SH-SY5Y (cell line): ENCODE measurements at regions not wholly inside any gene's neighbourhood (a gene's known extent, or its start where the extent isn't known, plus 50 kb on each side); places are given as distances from the start of the nearest gene placed in this dataset.

Source experiments
- GATA2 ChIP-seq: IDR thresholded peaks from 2 replicates; pipeline ENCODE4 v1.6.1; 2011; ENCODE audit warnings: mild to moderate bottlenecking, low read depth, low read length
- GATA3 ChIP-seq: IDR thresholded peaks from 2 replicates; pipeline ENCODE4 v1.6.1; 2011; ENCODE audit warnings: low read depth, mild to moderate bottlenecking, low read length, moderate library complexity

DNA sequence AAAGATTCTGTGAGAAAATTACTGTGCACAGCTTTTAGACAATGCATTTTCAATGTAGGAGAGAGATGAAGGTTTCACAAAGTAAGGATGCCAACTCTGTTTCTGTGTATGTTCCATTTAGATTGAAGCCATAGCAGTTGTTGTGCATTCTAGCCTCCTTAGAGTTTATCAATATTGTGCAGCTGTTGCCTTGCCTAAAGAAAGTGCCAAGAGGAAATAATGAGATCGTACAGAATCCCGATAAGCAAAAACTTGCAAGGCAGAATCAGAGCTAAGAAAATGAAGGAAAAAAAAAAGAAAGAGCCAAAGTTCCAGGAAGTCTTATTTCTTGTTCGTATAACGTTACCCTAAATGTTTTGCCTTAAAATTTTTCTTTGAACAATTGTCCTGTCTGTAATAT is 965.0 kb downstream of the DCDC2C start:
- TF ChIP-seq GATA2: no peak
- no peak for TF ChIP-seq GATA3

DNA sequence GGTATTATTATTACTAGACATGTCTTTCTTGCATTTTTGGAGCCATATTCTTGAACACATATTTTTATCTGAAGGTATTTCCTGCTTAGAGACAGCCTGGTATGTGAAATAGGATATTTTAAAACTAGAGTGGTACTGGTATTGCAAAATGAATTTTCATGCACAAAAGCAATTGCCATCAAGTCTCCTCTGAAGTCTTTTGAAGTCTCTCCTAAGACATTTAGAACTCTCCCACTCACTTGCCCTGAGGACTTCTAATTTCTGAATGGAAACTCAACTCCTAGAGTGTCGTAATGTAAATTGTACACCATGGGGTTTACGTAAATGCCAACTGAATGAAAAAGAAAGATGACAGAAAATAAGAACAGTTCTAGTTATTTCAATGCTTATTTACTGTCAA is 967.0 kb downstream of the DCDC2C start:
- TF ChIP-seq GATA3 (no peak), GATA2 (no peak)

DNA sequence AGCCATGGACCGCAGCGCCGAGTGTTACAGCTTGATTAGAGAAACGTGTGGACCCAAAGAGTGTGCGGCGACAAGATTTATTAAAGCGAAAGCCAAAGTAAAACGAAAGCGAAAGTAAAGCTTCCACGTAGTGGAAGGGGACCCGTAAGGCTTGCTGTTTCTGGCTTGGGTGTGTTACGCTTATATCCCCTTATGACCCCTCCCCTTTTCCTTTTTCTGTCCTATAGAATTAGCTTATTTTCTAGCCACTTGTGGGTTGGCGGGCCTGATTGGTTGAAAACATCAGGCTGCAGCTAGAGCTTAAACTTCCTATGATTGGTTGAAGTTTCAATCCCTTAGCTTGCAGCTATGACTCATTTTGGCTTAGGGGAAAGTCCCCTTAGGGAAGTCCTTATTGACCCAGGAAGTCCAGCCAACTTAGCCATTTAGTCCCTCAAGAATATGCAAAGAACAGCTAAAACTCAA is 969.7 kb downstream of the DCDC2C start:
- TF ChIP-seq GATA3 (no peak), GATA2 (no peak)

DNA sequence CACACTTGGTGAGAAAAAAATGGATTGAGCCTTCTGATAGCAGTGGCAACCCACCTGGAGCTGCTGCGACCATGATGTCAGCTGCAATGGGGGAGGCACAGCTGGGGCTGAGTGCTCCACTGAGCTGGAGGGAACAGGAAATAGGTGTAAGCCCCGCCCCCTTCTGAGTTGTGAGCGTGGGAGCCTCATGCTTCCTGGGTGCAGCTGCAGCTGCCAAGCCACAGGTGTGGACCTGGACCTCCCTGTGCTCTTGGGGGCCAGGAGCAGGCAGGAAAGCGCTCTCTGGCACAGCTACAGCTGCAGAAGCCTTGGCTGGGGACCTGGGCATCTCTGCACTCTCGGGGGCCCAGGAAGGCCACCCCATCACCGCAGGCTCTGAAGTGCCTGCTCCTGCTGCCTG is 970.6 kb downstream of the DCDC2C start:
- TF ChIP-seq GATA2: no peak
- TF ChIP-seq GATA3: no peak

DNA sequence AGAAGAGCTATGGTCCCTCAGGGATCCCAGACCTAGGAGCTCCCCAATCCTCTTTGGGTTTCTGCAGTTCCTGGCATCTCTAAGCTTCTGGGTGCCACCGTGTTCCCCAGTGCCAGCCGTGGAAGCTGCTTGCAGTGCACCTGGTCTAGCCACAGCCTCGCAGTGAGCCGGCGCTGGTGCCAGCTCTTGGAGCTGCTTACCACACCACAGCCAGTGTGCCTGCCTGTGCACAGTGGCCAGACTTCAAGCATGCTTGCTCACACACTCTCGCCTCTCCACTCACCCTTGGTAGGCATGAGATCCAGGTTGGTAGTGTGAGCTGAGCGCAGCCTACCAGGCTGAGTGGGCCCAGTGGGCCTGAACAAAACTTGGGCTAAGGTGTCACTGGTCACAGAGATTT is 971.9 kb downstream of the DCDC2C start:
- TF ChIP-seq GATA2 (no peak), GATA3 (no peak)

DNA sequence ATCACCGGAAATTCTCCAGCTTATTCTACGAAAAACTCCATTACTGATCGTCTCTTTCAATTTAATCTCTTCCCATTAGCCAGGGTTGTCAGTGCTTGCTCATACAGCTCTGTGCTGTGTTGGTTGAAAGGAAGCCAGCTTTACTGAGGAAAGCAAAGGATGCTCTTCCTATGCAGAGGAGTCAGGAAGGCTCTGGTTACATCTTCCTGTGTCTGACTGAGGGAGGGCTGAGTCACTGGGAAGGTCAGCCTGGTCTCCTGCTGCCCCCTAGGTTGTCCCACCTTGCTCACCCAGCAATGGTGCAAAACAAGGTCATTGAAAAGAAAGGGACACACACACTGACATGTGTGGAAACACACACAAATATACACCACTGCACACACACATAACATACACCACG is 975.6 kb downstream of the DCDC2C start:
- TF ChIP-seq GATA2 (no peak), GATA3 (no peak)

DNA sequence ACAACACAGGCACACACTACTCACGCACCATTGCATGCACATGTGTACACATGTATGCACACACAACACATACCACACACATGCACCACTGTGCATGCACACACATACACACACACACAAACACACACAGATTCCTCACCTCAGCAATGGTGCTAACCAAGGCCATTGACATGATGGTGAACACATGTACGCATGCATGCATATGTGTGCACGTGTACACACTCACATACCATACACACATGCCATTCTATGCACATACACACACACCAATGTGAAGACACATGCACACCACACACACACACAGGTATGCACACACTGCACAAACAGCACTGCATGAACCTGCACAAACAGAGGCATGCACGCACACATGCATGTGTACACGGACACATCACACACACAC is 976.0 kb downstream of the DCDC2C start:
- TF ChIP-seq GATA2 (no peak), GATA3 (no peak)

DNA sequence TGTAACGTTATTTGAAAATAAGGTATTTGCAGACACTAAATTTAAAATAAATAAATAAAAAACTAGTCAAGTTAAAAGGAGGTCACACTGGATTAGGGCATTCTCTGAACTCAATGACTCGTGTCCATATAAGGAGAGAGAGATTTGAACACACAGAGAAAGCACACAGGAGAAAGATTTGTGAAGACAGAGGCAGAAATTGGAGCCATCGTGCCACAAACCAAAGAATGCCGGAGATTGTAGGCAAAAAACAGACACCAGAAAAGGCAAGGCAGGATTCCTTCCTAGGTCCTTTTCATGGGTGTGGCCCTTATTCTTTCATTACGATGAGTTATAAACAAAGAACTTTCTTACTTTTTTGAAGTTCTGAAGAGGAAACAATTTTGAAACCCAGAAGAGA is 981.5 kb downstream of the DCDC2C start:
- TF ChIP-seq GATA3 (no peak), GATA2 (no peak)

DNA sequence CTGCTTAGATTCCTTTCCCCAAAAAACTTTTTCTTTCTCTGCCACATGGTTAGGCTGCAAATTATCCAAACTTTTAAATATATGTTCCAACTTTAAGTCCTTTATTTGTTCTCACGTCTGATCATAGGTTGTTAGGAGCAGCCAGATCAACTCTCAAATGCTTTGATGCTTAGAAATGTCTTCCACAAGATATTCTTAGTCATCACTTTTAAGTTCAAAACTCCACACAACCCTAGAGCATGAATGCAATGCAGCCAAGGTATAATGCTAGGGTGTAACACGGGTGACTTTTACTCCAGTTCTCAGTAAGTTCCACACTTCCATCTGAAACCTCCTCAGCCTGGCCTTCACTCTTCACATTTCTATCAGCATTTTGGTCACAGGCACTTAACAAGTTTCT is 987.5 kb downstream of the DCDC2C start:
- no peak for TF ChIP-seq GATA3
- TF ChIP-seq GATA2: no peak

DNA sequence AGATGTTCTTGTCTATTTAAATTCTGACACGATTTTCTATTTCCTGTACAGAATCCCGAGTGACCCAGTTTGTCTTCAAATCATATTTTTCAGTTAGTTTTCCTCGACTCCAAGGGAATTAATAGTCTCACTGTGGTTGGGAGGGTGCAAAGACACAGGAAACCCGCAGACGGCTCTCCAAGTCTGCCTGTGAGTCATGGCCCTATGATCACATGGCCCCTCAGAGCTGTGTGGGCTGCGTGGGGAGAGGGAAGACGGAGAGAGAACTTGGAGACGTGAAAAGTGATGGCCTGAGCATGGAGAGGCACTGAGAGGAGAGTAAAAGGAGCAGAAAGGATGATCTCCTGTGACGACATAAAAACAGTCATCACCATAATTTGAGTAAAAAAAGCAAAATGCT is 989.9 kb downstream of the DCDC2C start:
- TF ChIP-seq GATA3 (no peak), GATA2 (no peak)

DNA sequence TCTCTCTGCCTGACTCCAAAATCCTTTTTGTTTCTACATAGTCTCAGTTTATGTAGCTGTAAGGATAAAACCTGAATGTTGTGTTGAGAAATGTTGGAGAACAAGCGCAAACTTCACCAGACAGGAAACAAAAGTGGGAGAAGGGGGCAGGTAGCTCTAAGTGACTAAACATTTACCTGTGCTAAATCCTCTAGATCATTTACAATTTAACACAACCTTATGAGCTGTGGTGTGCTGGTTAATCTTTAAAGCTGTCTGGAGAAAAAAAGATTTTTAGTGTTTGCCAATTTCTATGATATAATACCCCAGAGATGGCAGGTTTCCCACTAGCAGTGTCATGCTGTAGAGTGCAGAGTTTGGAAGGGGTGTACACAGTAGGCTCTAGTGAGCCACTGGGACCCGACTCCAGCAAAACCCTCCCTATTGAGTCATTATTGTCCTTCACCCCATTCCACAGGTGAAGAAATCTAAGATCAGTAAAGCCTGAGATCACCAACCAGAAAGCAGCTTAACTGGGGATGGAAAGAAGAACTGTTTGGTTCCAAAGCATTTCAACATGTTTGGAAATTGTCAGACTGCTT is 992.0 kb downstream of the DCDC2C start:
- TF ChIP-seq GATA2 (no peak), GATA3 (no peak)

DNA sequence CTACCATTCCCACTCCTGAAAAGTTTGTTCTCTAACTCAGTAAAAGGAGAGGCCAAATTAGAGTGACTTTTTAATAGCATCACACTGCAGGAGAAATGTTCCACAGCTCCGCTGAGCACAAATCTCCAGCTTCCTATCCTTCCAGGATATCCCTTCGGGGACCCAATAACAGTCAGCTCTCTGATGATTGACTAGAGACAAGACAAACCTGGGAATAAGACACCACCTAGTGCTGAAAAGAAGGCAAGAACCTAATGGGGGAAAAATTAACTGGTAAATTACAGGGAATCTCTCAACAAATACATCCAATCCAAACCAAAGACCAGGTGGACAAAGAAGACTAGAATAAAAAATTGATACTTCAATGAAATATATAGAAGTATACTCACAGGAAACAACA is 977.1 kb upstream of the SOX11 start:
- TF ChIP-seq GATA3 (no peak), GATA2 (no peak)

DNA sequence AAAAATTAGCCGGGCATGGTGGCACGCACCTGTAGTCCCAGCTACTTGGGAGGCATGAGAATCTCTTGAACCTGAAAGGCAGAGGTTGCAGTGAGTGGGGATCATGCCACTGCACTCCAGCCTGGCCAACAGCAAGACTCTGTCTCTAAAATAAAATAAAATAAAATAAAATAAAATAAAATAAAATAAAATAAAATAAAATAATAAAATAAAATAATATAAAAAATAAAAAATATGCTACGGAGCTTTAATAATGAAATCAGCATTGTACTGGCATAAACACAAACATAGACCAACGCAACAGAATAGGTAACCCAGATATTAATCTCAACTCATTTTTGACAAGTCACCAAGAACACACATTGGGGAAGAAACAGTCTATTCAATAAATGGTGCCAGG is 973.4 kb upstream of the SOX11 start:
- no peak for TF ChIP-seq GATA3
- TF ChIP-seq GATA2: no peak

DNA sequence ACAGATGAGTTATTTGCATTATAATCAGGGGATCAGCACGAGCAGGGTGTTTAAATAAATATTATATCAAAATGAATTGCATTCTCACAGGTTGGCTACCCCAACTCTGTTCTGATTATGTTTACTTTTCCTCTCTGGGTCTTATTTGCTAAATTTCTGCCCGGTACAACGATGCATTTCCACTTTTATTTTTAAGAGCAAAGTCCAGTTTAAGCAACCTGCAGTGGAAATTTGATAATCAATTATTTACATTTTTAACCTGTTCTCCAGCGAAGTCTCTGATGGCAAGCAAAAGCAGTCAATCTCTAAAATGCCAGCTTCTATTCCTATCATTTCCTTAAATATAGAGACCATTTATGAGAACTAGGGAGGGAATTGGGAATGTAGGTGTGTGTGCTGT is 966.6 kb upstream of the SOX11 start:
- TF ChIP-seq GATA2: no peak
- TF ChIP-seq GATA3: no peak

DNA sequence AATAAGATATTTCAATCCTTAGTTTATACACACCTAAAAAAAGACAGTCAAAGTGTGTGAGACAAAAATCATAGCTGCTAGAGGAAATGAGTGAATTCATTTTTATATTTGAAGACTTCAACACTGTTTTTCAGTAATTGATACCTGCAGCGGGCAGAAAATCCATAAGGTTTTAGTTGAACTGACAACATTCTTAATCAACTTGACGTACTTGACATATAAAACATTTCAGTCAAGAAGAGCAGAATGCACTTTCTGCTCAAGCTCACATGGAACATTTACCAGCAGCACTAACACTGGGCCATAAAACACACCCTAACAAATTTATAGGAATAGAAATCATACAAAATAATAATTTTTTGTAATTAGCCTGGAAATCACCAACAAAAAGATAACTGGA is 959.6 kb upstream of the SOX11 start:
- TF ChIP-seq GATA3 (no peak), GATA2 (no peak)
